K562 (cell line): ENCODE measurements at regions not wholly inside any gene's neighbourhood (a gene's known extent, or its start where the extent isn't known, plus 50 kb on each side); places are given as distances from the start of the nearest gene placed in this dataset.

ENCODE experiments used
- ATAC-seq: fragments of 200-7000 bp; cut with Tn5 transposase; 3 replicates; pipeline ENCODE4 v1.9.1; 2020; ENCODE audit warnings: moderate library complexity
- BruUV-seq: library from RNA; stranded (reverse); fragments of 400-500 nt; replicated peaks from 2 replicates; lab custom pipeline; 2021; lab: Mats Ljungman, UMichigan
- CTCF ChIA-PET: fragments of 300-600 bp; formaldehyde crosslinking; extraction: SDS; loops from one replicate; lab custom pipeline; 2021; ENCODE audit warnings: low intra/inter-chr PET ratio; lab: Yijun Ruan, JAX
- POLR2A ChIA-PET: fragments of 300-600, 350-650 bp; sonication (Branson Sonifier 250); formaldehyde crosslinking; extraction: SDS; loops from one replicate; lab custom pipeline; 2021; ENCODE audit warnings: antibody characterized with exemption, inconsistent platforms; lab: Yijun Ruan, JAX
- DNase-seq, 4 experiments: peaks; one replicate each; pipeline versions ENCODE4 v3.0.0 to v3.0.0-alpha.2; 2011 to 2018; ENCODE audit warnings: low spot score in 3 of 4, mixed read lengths in 3 of 4; ENCODE audit errors: extremely low read depth in 1 of 4
- FAIRE-seq: peaks from 2 replicates; lab custom pipeline; 2011; peaks lifted over from hg19 to GRCh38; lab: Jason Lieb, UNC
- H2AFZ ChIP-seq: 2 replicates; pipeline ENCODE4 v1.6.0; 2011; ENCODE audit warnings: low read depth, low read length, control low read depth, inconsistent platforms
- H3K27ac ChIP-seq: fragments of 200-600 bp; 3 replicates; pipeline ENCODE4 v1.8.0; 2011; ENCODE audit warnings: low read depth, mild to moderate bottlenecking, control low read depth, inconsistent platforms, low read length, moderate library complexity, mixed read lengths; ENCODE audit errors: extremely low read depth
- H3K27me3 ChIP-seq, 2 experiments: fragments of 300-600 bp in 1 of 2; 2 replicates in 1 of 2; 3 replicates in 1 of 2; pipeline versions ENCODE4 v1.6.0 to v1.8.0; 2011; ENCODE audit warnings: inconsistent platforms in 2 of 2, low read length in 2 of 2, mild to moderate bottlenecking in 1 of 2, mixed read lengths in 1 of 2, moderate library complexity in 1 of 2; ENCODE audit not compliant: control insufficient read depth in 2 of 2, insufficient read depth in 2 of 2
- H3K36me3 ChIP-seq: fragments of 300-600 bp; 3 replicates; pipeline ENCODE4 v1.8.0; 2011; ENCODE audit warnings: mild to moderate bottlenecking, low read length, inconsistent platforms; ENCODE audit not compliant: control insufficient read depth, insufficient read depth
- H3K4me1 ChIP-seq, 2 experiments: fragments of 200-600 bp in 1 of 2; replicated peaks in 1 of 2; 2 replicates in 1 of 2; 3 replicates in 1 of 2; pipeline versions ENCODE4 v1.5.1 to v1.8.0; 2011; ENCODE audit warnings: inconsistent platforms in 2 of 2, low read length in 2 of 2, mild to moderate bottlenecking in 1 of 2, mixed read lengths in 1 of 2, moderate library complexity in 1 of 2; ENCODE audit not compliant: control insufficient read depth in 2 of 2, insufficient read depth in 2 of 2
- H3K4me2 ChIP-seq: 2 replicates; pipeline ENCODE4 v1.6.1; 2011; ENCODE audit warnings: low read length, control low read depth, inconsistent platforms, mixed read lengths; ENCODE audit not compliant: insufficient read depth
- H3K4me3 ChIP-seq: fragments of 200-600 bp; sonication (generic), shearing (Covaris generic); 2 replicates; pipeline ENCODE4 v1.5.1; 2016; ENCODE audit warnings: control low read depth, inconsistent platforms
- H3K79me2 ChIP-seq: fragments of 200-600 bp; 3 replicates; pipeline ENCODE4 v1.8.0; 2011; ENCODE audit warnings: low read length, inconsistent platforms; ENCODE audit not compliant: control insufficient read depth, insufficient read depth
- H3K9ac ChIP-seq, 2 experiments: 2 replicates each; pipeline versions ENCODE4 v1.6.0 to v1.6.1; 2011; ENCODE audit warnings: low read depth in 2 of 2, low read length in 2 of 2, control low read depth in 1 of 2, inconsistent platforms in 1 of 2, mild to moderate bottlenecking in 1 of 2, mixed read lengths in 1 of 2; ENCODE audit not compliant: insufficient read depth in 1 of 2
- H3K9me1 ChIP-seq: one replicate; pipeline ENCODE4 v1.6.0; 2011; ENCODE audit warnings: inconsistent platforms, mild to moderate bottlenecking, low read length, moderate library complexity; ENCODE audit not compliant: control insufficient read depth, insufficient read depth
- H3K9me3 ChIP-seq: replicated peaks from 2 replicates; pipeline ENCODE4 v1.5.1; 2011; ENCODE audit warnings: low read depth, low read length, inconsistent platforms; ENCODE audit not compliant: control insufficient read depth, insufficient read depth
- H4K20me1 ChIP-seq: replicated peaks from 2 replicates; pipeline ENCODE4 v1.6.1; 2011; ENCODE audit warnings: low read length, inconsistent platforms, mixed read lengths; ENCODE audit not compliant: control insufficient read depth, insufficient read depth
- FOXJ3 ChIP-seq: sonication (generic); formaldehyde crosslinking; IDR thresholded peaks from 2 replicates; pipeline ENCODE4 v1.4.0; 2020; ENCODE audit warnings: mild to moderate bottlenecking, missing genetic modification reagents
- FOXK2 ChIP-seq, 2 experiments: fragments of 450-650 bp; IDR thresholded peaks in 1 of 2; conservative IDR thresholded peaks in 1 of 2; 2 replicates each; pipeline ENCODE4 v1.6.1; 2016; ENCODE audit warnings: low read depth in 2 of 2, mild to moderate bottlenecking in 1 of 2
- LEF1 ChIP-seq: fragments of 450-650 bp; IDR thresholded peaks from 2 replicates; pipeline ENCODE4 v1.6.1; 2016; ENCODE audit warnings: mild to moderate bottlenecking
- MEIS2 ChIP-seq: fragments of 450-650 bp; IDR thresholded peaks from 2 replicates; pipeline ENCODE4 v1.6.1; 2014; ENCODE audit warnings: mild to moderate bottlenecking; ENCODE audit not compliant: partially characterized antibody
- NCOA6 ChIP-seq: fragments of 450-650 bp; IDR thresholded peaks from 2 replicates; pipeline ENCODE4 v1.6.1; 2017; ENCODE audit warnings: mild to moderate bottlenecking
- NFE2 ChIP-seq: IDR thresholded peaks from 2 replicates; pipeline ENCODE4 v1.6.1; 2014; ENCODE audit warnings: antibody characterized with exemption, low read depth
- STAT5B ChIP-seq: fragments of 250-450 bp; sonication (Bioruptor Pico); IDR thresholded peaks from 2 replicates; pipeline ENCODE4 v1.8.0; 2021; ENCODE audit warnings: mild to moderate bottlenecking, inconsistent platforms
- ZNF764 ChIP-seq: fragments of 250-450 bp; sonication (Bioruptor Pico); IDR thresholded peaks from 2 replicates; pipeline ENCODE4 v1.4.0; 2020; ENCODE audit warnings: low read depth, mild to moderate bottlenecking, moderate library complexity
- WGBS: fragments of 100-300 bp; shearing (Covaris generic); methylation state at CpG from one replicate; pipeline ENCODE4 v1.1.6; 2016; ENCODE audit warnings: low coverage, mixed read lengths; ENCODE audit not compliant: insufficient coverage; ENCODE audit errors: missing lambda C conversion rate; 5-methylcytosine and 5-hydroxymethylcytosine counted together
- in situ Hi-C: fragments of 300-500 bp; cut with MboI; formaldehyde crosslinking; loops from 4 replicates; pipeline ENCODE4 v1.15.0; 2018; ENCODE audit warnings: inconsistent platforms, mixed read lengths
- intact Hi-C: fragments of 100-400 bp; cut with micrococcal nuclease; formaldehyde crosslinking; loops from 2 replicates; pipeline ENCODE4 v1.14.2; 2022
- TF ChIP-seq, protein P1 (sequence below): fragments of 450-650 bp; IDR thresholded peaks from 2 replicates; pipeline ENCODE4 v1.6.1; 2016

DNA sequence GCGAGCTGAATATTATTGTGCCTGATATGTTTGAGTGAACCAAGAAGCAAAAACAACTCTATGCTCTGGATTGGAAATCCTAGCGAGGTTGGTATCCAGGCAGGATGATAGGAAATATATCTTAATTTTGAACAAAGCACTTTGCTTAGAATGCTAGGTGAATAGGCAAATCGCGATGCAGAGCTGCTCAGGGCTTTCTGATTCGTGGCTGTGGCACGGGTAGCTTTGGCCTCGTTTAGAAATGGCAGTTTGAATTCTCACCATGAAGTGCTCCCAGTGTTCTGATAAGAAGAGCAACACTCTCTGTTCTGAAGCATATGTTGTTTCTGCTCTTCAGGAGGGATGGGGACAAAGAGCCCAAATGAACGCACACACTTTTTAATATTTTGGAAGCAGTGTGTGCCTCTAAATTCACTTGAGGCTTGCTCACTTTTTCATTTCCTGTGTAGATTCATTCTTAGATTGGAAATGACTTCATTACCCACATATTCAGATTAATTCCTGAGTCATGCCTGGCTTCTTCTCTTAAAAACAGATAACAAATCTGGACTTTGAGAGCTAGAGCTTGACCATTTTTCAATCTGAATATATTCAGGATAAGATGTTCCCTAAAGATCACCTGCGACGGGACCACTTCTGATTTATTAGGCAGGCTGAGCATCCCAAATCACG is 200.9 kb downstream of the RPAP3 start:
- H3K9ac ChIP-seq = no peak overlapping the region
- H3K4me3 ChIP-seq = no peak overlapping the region
- no peaks in the 10 kb centered on the region for H4K20me1 ChIP-seq
- no peaks in the 10 kb centered on the region for H3K27me3 ChIP-seq
- WGBS = 0% methylated on average over 11 of the region's 11 CpGs
- FAIRE-seq (no peak), DNase-seq (no peak)
- CTCF ChIA-PET = no interaction called here
- no peak overlapping the region for H3K27ac ChIP-seq
- H3K36me3 ChIP-seq = no peaks in the 10 kb centered on the region
- no peak overlapping the region for H2AFZ ChIP-seq
- H3K9me1 ChIP-seq = no peaks in the 10 kb centered on the region
- peak; percentile 39; the same call in 1 of the 2 replicates for TF ChIP-seq NFE2
- TF ChIP-seq FOXK2 (conservative IDR thresholded peaks at IDR 0.05 in 1 of 2, IDR thresholded peaks at IDR 0.05 in 1 of 2; ENCODE audit: low read depth in 2 of 2) = no peak
- TF ChIP-seq, all 486 proteins: peak for 1
- POLR2A ChIA-PET = interaction anchor here (0.7 to 1.2 kb wide), 3 partner anchors 14 to 22 kb away, joined by 3 read pairs; no protein-coding TSS in a partner anchor
- H3K4me1 ChIP-seq = no peaks in the 10 kb centered on the region
- no peaks in the 10 kb centered on the region for H3K79me2 ChIP-seq
- in situ Hi-C loops = no loop called here
- no peak overlapping the region for H3K4me2 ChIP-seq
- intact Hi-C loops = no loop called here
- no TSS peak for BruUV-seq
- no peaks in the 10 kb centered on the region for H3K9me3 ChIP-seq
- no peak for ATAC-seq

DNA sequence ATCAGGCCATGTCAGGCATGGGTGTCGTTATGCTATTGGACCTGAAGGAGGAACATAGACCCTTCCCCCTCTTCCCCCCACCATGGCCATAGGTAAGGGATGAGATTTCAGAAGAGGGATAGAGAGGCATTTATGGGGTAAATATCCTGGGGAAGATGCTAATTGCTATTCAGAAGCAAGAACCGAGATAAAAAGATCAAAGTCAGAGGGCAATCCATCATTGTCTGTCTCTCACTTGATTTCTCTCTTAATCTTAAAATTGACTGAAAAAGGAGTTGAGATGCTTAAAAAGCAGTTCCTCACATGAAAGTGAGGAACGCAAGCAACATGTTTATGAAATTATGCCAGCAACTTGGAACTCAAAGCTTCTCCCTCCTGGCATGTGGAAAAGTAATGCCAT is 212.0 kb downstream of the RPAP3 start:
- Histone ChIP-seq H3K9me3 (no peaks in the 10 kb centered on the region), H3K9me1 (no peaks in the 10 kb centered on the region), H3K9ac (no peak overlapping the region), H3K36me3 (no peaks in the 10 kb centered on the region), H3K4me2 (no peak overlapping the region), H3K79me2 (no peaks in the 10 kb centered on the region), H3K4me1 (no peaks in the 10 kb centered on the region), H3K27ac (no peak overlapping the region), H3K4me3 (no peak overlapping the region), H3K27me3 (peaks cover 0 to 2% of the 10 kb centered on the region in 2 experiments; a peak in 3 of 5 replicates), H2AFZ (no peak overlapping the region), H4K20me1 (no peaks in the 10 kb centered on the region)
- ChIA-PET CTCF (no interaction called here), POLR2A (no interaction called here)
- in situ Hi-C loops = no loop called here
- WGBS = 0% methylated on average over 3 of the region's 3 CpGs
- BruUV-seq = no TSS peak
- intact Hi-C loops = no loop called here
- DNase-seq (no peak), FAIRE-seq (no peak), ATAC-seq (no peak)
- no peak for TF ChIP-seq NCOA6
- peak; percentile 53 for TF ChIP-seq MEIS2
- no peak for TF ChIP-seq STAT5B (CRISPR knock-in tag)
- TF ChIP-seq ZNF764 (CRISPR knock-in tag) = no peak
- peak; percentile 63 for TF ChIP-seq LEF1
- TF ChIP-seq FOXJ3 (CRISPR knock-in tag) = no peak
- TF ChIP-seq, protein P1, sequence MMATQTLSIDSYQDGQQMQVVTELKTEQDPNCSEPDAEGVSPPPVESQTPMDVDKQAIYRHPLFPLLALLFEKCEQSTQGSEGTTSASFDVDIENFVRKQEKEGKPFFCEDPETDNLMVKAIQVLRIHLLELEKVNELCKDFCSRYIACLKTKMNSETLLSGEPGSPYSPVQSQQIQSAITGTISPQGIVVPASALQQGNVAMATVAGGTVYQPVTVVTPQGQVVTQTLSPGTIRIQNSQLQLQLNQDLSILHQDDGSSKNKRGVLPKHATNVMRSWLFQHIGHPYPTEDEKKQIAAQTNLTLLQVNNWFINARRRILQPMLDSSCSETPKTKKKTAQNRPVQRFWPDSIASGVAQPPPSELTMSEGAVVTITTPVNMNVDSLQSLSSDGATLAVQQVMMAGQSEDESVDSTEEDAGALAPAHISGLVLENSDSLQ = peak; percentile 31; the same call in 1 of the 2 replicates
